Endothelial cell of umbilical vein (primary cell): ENCODE measurements at regions not wholly inside any gene's neighbourhood (a gene's known extent, or its start where the extent isn't known, plus 50 kb on each side); places are given as distances from the start of the nearest gene placed in this dataset.

Experiments used
- EZH2 ChIP-seq: IDR thresholded peaks from 2 replicates; pipeline ENCODE4 v1.6.1; 2012; ENCODE audit warnings: borderline replicate concordance, low read depth, mild to moderate bottlenecking, moderate library complexity, low read length, inconsistent platforms; ENCODE audit not compliant: severe bottlenecking
- GATA2 ChIP-seq: IDR thresholded peaks from 2 replicates; pipeline ENCODE4 v1.7.0; 2011; ENCODE audit warnings: low read depth, mild to moderate bottlenecking, moderate library complexity, mixed read lengths, low read length; ENCODE audit not compliant: insufficient read length, insufficient read depth
- JUN ChIP-seq: IDR thresholded peaks from 2 replicates; pipeline ENCODE4 v1.6.1; 2011; ENCODE audit warnings: borderline replicate concordance, low read depth; ENCODE audit not compliant: insufficient read length, insufficient read depth
- POLR2A ChIP-seq: IDR thresholded peaks from 2 replicates; pipeline ENCODE4 v1.6.1; 2012; ENCODE audit warnings: low read depth, mild to moderate bottlenecking, control low read depth, low read length
- POLR2AphosphoS5 ChIP-seq: IDR thresholded peaks from 2 replicates; pipeline ENCODE4 v1.6.1; 2012; ENCODE audit warnings: low read depth, mild to moderate bottlenecking, control low read depth, low read length, moderate library complexity; ENCODE audit not compliant: insufficient read depth
- TF ChIP-seq, protein P1 (sequence below), 2 donors: IDR thresholded peaks; 1 replicate in 1 of 2; 2 replicates in 1 of 2; pipeline ENCODE4 v1.5.1; 2011; ENCODE audit warnings: low read length in 2 of 2, mild to moderate bottlenecking in 2 of 2, moderate library complexity in 2 of 2, control low read depth in 1 of 2, inconsistent platforms in 1 of 2, low read depth in 1 of 2; ENCODE audit not compliant: insufficient read depth in 1 of 2; ENCODE audit errors: extremely low read depth in 1 of 2
- TF ChIP-seq, protein P2 (sequence below): IDR thresholded peaks from 2 replicates; pipeline ENCODE4 v1.6.1; 2011; ENCODE audit not compliant: insufficient read depth, insufficient read length

GRCh38 chr2:39949131-39949530 is 170.1 kb upstream of the THUMPD2 start:
- TF ChIP-seq EZH2 (no peak), POLR2AphosphoS5 (no peak), POLR2A (no peak), JUN (no peak), GATA2 (no peak)
- TF ChIP-seq, protein P1, sequence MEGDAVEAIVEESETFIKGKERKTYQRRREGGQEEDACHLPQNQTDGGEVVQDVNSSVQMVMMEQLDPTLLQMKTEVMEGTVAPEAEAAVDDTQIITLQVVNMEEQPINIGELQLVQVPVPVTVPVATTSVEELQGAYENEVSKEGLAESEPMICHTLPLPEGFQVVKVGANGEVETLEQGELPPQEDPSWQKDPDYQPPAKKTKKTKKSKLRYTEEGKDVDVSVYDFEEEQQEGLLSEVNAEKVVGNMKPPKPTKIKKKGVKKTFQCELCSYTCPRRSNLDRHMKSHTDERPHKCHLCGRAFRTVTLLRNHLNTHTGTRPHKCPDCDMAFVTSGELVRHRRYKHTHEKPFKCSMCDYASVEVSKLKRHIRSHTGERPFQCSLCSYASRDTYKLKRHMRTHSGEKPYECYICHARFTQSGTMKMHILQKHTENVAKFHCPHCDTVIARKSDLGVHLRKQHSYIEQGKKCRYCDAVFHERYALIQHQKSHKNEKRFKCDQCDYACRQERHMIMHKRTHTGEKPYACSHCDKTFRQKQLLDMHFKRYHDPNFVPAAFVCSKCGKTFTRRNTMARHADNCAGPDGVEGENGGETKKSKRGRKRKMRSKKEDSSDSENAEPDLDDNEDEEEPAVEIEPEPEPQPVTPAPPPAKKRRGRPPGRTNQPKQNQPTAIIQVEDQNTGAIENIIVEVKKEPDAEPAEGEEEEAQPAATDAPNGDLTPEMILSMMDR (IDR thresholded peaks at IDR 0.05; ENCODE audit: extremely low read depth in 1 of 2, insufficient read depth in 1 of 2, low read depth in 1 of 2, low read length in 2 of 2): no peak
- TF ChIP-seq, protein P2, sequence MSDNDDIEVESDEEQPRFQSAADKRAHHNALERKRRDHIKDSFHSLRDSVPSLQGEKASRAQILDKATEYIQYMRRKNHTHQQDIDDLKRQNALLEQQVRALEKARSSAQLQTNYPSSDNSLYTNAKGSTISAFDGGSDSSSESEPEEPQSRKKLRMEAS: no peak
